Putamen (tissue), 1 donor: ENCODE measurements at regions not wholly inside any gene's neighbourhood (a gene's known extent, or its start where the extent isn't known, plus 50 kb on each side); places are given as distances from the start of the nearest gene placed in this dataset.
"Not testable (repeated sequence)": the region's sequence is repeated elsewhere in the genome, so short reads cannot be mapped to it uniquely, and the experiment has no call there.

Experiments
- DNase-seq: peaks from one replicate; pipeline ENCODE4 v3.0.0-alpha.2; 2016; ENCODE audit warnings: low spot score

GRCh38 chr17:77037943-77038342 lies 102.8 kb upstream of the SEC14L1 start:
- no peak for DNase-seq

- DNase-seq: no peak
Observed at GRCh38 chr17:77038884-77039555, 101.7 kb upstream of the SEC14L1 start.

GRCh38 chr17:77042476-77043231 lies 98.1 kb upstream of the SEC14L1 start:
- peak; percentile 71 for DNase-seq

GRCh38 chr17:77045441-77046041 lies 95.2 kb upstream of the SEC14L1 start:
- DNase-seq: no peak

DNA sequence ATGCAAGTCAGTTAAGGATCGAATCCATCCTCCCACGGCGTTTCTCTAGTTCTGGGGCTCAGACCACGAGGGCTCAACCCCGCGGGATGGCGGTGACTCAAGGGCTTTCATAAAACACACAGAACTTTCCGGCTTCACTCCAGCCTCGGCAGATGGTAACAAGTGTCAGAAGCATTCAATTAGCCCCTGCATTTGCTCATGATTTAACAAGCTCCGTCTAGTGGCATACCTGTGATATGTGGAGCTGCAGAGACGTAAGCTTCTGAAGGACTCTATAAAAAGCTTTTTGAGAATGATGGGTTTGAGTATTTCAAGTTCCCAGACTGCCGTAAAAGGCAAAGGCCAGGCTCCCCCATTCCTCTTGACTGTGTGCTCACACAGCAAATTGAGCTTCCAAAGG lies 91.3 kb upstream of the SEC14L1 start:
- DNase-seq: no peak

DNA sequence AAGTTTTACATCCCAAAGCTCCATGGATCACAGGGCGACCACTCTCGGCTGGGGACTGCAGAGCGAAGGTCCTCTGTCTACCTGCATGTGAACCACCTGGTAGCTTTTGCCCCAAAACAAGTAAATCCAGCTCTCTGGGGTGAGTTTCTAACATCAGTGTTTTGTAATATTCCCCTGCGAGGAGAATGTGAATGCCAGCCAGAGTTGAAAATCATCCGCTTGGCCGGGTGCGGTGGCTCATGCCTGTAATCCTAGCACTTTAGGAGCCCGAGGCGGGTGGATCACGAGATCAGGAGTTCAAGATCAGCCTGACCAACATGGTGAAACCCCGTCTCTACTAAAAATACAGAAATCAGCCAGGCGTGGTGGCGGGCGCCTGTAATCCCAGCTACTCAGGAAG lies 89.9 kb upstream of the SEC14L1 start:
- DNase-seq: not testable (repeated sequence)

DNA sequence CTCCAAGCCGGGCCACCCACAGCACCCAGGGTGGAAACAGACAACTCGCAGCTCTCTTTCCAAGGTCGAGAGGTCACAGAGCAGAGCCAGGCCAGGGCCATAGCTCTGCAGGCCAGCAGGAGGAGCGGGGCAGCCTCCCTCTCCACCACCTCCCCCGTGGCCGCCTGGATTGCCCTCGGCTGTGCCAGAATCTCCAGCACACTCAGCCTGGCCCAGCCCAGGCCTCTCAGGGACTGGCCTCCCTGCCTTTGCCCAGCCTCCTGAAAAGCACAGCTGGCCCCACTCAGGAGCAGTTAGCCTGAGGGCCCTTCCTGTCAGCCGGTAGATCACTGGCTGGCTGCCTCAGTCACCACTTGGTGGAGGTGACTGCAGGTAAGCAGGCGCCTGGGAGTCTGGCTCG lies 85.8 kb upstream of the SEC14L1 start:
- DNase-seq: no peak

GRCh38 chr17:77055453-77055852 lies 85.3 kb upstream of the SEC14L1 start:
- no peak for DNase-seq

DNA sequence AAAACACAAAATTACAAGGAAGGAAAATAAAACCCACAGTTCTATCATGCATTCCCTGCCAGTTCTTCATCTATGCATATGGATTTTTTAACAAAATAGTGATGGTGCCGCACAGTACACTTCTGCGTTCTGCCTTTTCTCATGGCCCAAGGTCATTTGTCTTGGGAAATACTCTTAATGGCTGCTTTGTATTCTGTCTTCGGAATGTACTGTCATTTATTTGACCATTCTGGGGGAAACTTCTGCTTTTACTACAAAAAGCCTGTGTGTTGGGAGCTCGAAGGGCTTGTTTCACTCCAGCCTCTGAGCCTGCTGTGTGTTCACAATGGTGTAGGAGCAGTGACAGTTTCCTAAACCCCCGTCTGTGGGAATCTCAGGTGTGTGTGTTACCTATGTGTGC lies 82.8 kb upstream of the SEC14L1 start:
- DNase-seq: no peak

DNA sequence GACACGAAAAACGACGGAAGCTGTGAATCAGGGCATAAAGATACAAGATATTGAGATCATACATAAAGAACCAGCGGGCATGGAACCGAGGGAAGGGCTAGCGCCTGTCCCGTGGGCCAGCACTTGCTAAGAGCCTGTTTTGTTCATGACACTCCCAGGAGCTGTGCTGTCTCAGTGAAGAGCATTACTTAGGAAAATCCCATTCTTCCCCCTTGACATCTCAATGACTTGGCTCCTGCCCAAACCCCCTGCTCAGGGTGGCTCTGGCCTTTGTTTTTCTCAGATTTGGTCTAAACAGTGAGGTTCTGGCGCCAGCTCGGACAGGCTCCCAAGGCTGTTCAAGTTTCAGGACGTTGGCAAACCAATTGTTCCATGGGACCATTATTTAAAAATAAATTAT lies 79.1 kb upstream of the SEC14L1 start:
- no peak for DNase-seq

GRCh38 chr17:77064598-77064997 lies 76.2 kb upstream of the SEC14L1 start:
- DNase-seq: no peak

DNA sequence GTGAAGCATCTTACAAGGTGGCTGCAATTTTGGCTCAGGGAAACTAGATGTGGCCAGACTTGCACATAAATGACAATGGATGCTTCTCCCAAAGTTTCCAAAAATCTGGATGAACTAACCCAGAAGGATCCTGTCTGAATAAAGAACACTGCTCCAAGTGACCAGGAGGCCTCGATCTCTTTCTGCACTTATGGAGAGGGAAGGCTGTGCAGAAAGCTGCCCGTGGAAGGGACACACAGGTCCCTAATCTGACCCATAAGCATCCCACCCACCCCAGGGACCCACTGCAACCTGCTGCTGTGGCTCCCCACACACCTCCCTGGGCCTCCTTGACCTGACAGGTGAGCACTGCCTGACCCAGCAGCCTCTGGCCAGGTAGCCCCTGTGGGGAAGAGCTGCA lies 74.6 kb upstream of the SEC14L1 start:
- no peak for DNase-seq

DNA sequence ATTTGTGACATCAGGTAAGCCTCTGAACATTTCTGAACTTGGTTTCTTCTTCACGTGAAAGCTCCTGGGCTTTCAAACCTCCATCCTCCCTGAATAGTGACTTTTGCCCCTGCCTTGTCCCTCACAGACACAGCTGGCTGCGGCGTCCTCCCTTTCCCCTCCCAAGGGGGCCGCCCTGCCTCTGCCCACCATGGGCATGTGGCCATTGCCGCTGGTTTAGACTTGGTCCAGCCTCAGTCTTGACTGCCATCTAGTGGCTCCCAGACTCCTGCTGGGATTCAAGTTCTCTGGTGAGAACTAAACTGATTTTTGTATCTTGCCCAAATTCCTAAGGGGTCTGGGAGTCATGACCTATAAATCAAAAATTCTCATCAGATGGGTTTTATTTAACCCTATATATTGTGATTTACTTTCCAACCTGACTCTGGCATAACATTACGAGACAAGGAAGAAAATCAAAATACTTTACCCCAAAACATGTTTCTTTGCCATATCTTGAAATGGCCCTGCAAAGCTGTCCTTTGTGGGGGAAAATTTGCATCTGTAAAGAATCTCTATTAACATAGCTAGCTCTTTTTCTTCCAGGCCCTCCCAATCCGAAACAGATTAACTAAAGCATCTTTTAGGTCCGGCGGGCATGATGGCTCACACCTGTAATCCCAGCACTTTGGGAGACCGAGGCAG lies 73.9 kb upstream of the SEC14L1 start:
- not testable (repeated sequence) for DNase-seq

GRCh38 chr17:77068915-77069314 lies 71.9 kb upstream of the SEC14L1 start:
- DNase-seq: no peak

- no peak for DNase-seq
Observed at GRCh38 chr17:77070888-77071279, 69.9 kb upstream of the SEC14L1 start.

DNA sequence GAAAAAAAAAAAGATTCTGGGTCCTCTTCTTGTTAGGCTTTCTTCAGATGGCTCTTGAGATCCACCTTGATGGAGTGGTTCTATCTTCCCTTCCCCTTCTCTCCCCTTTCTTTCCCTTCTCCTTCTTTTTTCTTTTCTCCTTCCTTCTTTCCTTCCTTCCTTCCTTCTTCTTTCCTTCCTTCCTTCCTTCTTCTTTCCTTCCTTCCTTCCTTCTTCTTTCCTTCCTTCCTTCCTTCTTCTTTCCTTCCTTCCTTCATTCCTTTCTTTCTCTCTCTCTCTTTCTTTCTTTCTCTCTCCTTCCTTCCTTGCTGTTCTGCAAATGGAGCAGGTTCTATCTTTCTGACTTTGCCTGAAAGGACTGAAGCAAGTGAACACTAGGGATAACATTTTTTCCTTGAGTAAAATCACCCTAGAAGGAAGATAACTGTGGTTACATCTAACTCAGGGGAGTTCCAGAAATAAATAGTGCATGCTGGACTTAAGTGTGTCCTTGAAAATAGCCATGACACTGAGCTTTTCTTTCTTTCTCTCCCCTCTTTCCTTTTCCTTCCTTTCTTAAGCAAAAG lies 68.8 kb upstream of the SEC14L1 start:
- DNase-seq: no peak

GRCh38 chr17:77072670-77073069 lies 68.1 kb upstream of the SEC14L1 start:
- DNase-seq: no peak

- no peak for DNase-seq
Observed at GRCh38 chr17:77074681-77075080, 66.1 kb upstream of the SEC14L1 start.

DNA sequence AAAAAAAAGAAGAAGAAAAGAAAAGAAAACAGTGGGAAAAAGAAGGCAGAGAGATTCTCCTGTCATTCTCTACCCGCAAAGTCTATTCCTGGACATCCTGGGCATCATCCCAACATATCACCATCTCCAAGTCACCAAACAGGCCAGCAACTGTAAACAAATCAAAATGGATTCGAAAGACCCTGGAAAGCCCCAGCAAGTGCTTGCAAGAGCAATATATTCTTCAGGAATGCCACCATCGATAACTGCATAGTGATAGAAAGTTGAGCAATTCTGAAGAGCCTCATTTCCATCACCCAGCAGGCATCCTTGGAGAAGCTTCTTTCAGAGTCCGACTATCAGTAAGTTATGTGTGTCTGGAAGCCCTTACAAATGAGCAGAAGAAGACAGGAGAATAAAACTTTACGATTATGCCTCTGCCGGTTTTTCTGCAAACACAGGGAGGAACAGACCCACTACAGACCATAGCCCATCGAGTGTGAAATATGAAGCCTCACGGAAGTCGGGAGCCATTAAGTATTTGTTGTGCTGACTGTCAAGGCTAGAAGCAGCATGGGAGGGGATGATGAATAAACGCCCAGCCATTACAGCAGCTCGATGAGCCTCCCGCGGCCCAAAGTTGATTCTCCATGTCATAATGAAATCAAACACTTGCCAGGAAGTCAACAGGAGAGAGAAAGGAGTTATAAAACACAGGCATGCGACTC lies 64.5 kb upstream of the SEC14L1 start:
- DNase-seq: no peak

DNA sequence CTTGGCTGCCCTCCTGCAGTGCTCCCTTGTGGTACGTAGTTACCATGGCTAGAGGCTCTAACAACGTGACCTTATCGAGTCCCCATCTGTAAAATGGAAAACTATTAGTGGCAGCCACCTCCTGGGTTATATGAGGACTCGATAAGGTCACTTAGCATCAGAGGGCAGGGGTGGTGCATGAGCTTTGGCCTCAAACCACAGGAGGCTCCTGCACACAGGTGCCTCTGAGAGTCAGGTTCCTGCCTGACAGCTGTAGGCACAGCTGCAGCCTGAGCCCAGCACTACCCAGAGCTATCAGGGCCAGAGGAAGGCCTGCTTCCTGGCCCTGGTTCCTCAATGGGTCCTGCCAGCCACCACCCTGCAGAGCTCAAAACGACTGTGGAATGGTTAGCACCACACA lies 57.2 kb upstream of the SEC14L1 start:
- DNase-seq: no peak

GRCh38 chr17:77085926-77086432 lies 54.8 kb upstream of the SEC14L1 start:
- DNase-seq: no peak
